ENCODE measurements at regions not wholly inside any gene's neighbourhood (a gene's known extent, or its start where the extent isn't known, plus 50 kb on each side); places are given as distances from the start of the nearest gene placed in this dataset.

DNA sequence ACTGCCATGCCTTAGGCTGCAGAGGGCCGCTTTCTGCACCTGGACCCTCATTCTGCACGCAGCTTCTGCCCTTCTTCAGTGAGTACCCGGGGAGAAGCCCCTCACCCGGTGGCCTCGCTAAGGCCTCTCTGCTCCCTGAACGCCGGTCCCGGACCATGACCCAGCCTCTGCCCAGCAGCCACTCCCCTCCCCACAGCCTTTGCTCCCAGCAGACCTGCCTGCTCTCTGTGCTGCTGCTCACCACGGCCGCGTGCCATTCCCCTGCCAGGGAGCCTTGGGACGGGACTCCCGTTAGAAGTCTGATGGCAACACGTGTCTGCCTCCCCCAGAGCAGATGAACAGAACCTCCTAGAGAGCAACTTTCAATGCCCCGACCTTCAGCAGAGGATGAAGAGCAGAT is 282.8 kb downstream of the NDUFA10 start:
- Histone ChIP-seq H3K27me3 (no peaks in the 10 kb centered on the region), H3K4me1 (no peaks in the 10 kb centered on the region), H3K9me3 (no peaks in the 10 kb centered on the region), H3K36me3 (replicated peaks in 1 of 2; ENCODE audit: insufficient read depth in 1 of 2, low read depth in 2 of 2) (no peaks in the 10 kb centered on the region), H3K4me3 (no peak overlapping the region), H3K27ac (no peak overlapping the region)
- DNase-seq, result no peak
- TF ChIP-seq POLR2A (IDR thresholded peaks at IDR 0.05) (no peak), CTCF (IDR thresholded peaks at IDR 0.05) (no peak)
- WGBS, 2 donors, result 37 to 41% methylated on average over 13 to 15 of the region's 15 CpGs
- no peak for ATAC-seq
- intact Hi-C loops (cut with DNase I), result no loop called here

DNA sequence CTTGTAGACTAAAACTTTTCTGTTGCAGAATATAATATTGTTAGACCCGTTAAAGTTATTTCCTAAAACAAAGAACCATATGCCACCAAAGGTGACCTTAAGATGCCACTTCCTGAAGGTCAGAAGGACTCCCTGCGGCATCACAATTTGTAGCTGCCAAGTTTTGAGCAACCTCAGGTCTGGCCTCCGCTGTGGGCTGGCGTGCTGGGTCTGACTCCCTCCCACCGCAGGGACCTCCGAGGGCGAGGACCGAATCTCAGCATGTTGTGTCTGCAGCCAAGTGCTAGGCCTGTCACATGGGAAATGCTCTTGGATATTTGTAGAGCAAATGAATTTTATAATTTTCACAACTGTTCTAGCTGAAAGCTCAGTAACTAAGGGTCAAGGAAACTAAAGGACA is 285.9 kb downstream of the NDUFA10 start:
- intact Hi-C loops (cut with DNase I), result no loop called here

DNA sequence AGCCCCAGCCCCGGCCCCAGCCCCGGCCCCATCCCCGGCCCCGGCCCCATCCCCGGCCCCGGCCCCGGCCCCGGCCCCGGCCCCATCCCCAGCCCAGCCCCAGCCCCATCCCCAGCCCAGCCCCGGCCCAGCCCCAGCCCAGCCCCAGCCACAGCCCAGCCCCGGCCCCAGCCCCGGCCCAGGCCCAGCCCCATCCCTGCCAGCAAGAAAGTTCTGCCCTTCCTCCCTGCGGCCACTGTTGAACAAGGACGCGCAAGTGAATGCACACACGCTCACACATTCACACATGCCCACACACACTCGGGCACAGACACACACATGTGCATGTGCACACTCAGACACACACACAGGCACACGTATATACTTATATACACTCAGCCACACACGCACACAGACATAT is 287.0 kb downstream of the NDUFA10 start:
- ATAC-seq, result no peak
- H3K36me3 ChIP-seq (replicated peaks in 1 of 2; ENCODE audit: insufficient read depth in 1 of 2, low read depth in 2 of 2), result no peaks in the 10 kb centered on the region
- 68 to 96% methylated on average over 7 of the region's 19 CpGs for WGBS, 2 donors

More for the DNA sequence above, 285.9 kb downstream of the NDUFA10 start:
- Histone ChIP-seq H3K27ac (no peak overlapping the region), H3K36me3 (replicated peaks in 1 of 2; ENCODE audit: insufficient read depth in 1 of 2, low read depth in 2 of 2) (no peaks in the 10 kb centered on the region), H3K4me3 (no peak overlapping the region), H3K27me3 (no peaks in the 10 kb centered on the region), H3K4me1 (no peaks in the 10 kb centered on the region), H3K9me3 (no peaks in the 10 kb centered on the region)
- DNase-seq, result no peak
- TF ChIP-seq CTCF (IDR thresholded peaks at IDR 0.05), result no peak
- no peak for TF ChIP-seq POLR2A (IDR thresholded peaks at IDR 0.05)
- no peak for ATAC-seq
- WGBS, 2 donors, result 67 to 71% methylated on average over 8 of the region's 8 CpGs

DNA sequence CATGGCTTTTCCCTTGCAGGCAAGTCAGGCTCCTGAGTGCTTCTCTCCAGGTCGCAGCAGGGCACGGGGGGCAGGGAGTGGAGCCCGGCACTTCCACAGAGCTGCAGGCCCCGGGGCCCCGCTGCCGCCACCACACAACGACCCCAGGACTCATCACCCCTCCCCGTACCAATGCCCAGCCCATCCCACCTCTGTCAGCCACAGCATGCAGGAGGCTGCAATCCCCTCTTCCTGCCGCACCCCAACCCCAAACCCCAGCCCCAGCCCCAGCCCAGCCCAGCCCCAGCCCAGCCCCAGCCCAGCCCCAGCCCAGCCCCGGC is 288.0 kb downstream of the NDUFA10 start:
- Histone ChIP-seq H3K9me3 (no peaks in the 10 kb centered on the region), H3K4me1 (no peaks in the 10 kb centered on the region), H3K36me3 (replicated peaks in 1 of 2; ENCODE audit: insufficient read depth in 1 of 2, low read depth in 2 of 2) (no peaks in the 10 kb centered on the region), H3K27ac (no peak overlapping the region), H3K4me3 (no peak overlapping the region), H3K27me3 (no peaks in the 10 kb centered on the region)
- 82 to 83% methylated on average over 8 to 10 of the region's 10 CpGs for WGBS, 2 donors
- intact Hi-C loops (cut with DNase I), result no loop called here
- TF ChIP-seq POLR2A (IDR thresholded peaks at IDR 0.05) (no peak), CTCF (IDR thresholded peaks at IDR 0.05) (no peak)
- no peak for DNase-seq
- ATAC-seq, result no peak

More for the DNA sequence above, 287.0 kb downstream of the NDUFA10 start:
- Histone ChIP-seq H3K9me3 (no peaks in the 10 kb centered on the region), H3K4me1 (no peaks in the 10 kb centered on the region), H3K27ac (no peak overlapping the region), H3K4me3 (no peak overlapping the region), H3K27me3 (no peaks in the 10 kb centered on the region)
- intact Hi-C loops (cut with DNase I), result no loop called here
- DNase-seq, result no peak
- TF ChIP-seq POLR2A (IDR thresholded peaks at IDR 0.05) (no peak), CTCF (IDR thresholded peaks at IDR 0.05) (no peak)

DNA sequence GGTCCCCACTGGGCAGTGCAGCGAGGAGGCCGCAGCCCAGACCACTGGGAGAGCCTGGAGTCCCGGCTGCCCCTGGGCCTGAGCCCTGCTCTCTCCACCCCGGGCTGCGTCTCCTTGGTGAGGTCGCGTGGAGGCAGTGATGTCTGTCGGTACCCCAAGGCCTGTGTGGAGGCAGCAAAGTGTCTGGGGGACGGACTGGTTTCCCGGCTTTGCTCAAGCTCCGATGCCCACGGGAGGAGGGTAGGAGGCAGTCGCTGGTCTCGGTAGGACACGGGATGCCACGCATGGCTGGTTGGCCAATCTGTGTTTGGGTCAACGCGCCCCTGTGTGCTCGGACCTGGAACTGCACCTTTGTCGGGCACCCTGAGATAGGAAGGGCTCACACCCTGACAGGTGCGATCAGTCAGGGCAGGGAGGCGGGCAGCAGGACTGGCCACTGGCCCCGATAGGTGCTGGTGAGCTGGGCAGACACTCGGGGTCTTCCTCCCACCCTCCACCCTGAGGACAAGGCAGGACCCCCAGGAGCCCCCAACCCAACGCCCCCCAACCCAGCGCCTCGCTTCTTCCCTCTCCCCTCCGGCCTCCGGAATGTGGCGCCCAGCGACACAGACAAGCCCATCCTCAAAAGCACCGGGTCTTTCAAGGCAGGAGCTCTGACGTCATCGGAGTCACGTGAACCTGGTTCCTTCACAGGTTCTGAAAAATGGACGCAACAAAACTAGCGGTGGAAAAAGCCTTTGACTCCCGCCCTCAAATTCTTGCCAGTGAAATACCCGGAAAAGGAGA is 288.6 kb downstream of the NDUFA10 start:
- WGBS, 2 donors, result 76 to 80% methylated on average over 30 to 35 of the region's 39 CpGs
- Histone ChIP-seq H3K27me3 (no peaks in the 10 kb centered on the region), H3K4me3 (no peak overlapping the region), H3K36me3 (replicated peaks in 1 of 2; ENCODE audit: insufficient read depth in 1 of 2, low read depth in 2 of 2) (no peaks in the 10 kb centered on the region), H3K9me3 (no peaks in the 10 kb centered on the region), H3K4me1 (no peaks in the 10 kb centered on the region), H3K27ac (no peak overlapping the region)
- no peak for ATAC-seq
- TF ChIP-seq CTCF (IDR thresholded peaks at IDR 0.05), result no peak
- no peak for TF ChIP-seq POLR2A (IDR thresholded peaks at IDR 0.05)
- intact Hi-C loops (cut with DNase I), result no loop called here
- no peak for DNase-seq
